ENCODE measurements at regions not wholly inside any gene's neighbourhood (a gene's known extent, or its start where the extent isn't known, plus 50 kb on each side); places are given as distances from the start of the nearest gene placed in this dataset.

- Histone ChIP-seq H3K4me3 (no peak overlapping the region), H3K9me3 (peaks cover 5 to 13% of the 10 kb centered on the region in 2 donors), H3K27ac (no peak overlapping the region), H3K4me1 (no peaks in the 10 kb centered on the region), H3K27me3 (no peaks in the 10 kb centered on the region), H3K36me3 (no peaks in the 10 kb centered on the region)
- in situ Hi-C loops (cut with MboI; ENCODE audit: low pct_ligation_motif_present in 1 of 4, low pct_unique_long_range_greater_than_20kb in 1 of 4, low sequenced_read_pairs in 3 of 4): no loop called here
- intact Hi-C loops (cut with DNase I; ENCODE audit: low total_unique reads): no loop called here
- DNase-seq: no peak
- TF ChIP-seq POLR2AphosphoS5 (IDR thresholded peaks at IDR 0.05): no peak
- TF ChIP-seq CTCF (IDR thresholded peaks at IDR 0.05): no peak
- no peak for TF ChIP-seq POLR2A (IDR thresholded peaks at IDR 0.05)
- no peak for TF ChIP-seq EP300 (IDR thresholded peaks at IDR 0.05; ENCODE audit: low read depth)
These were observed 1290.8 kb upstream of the CDH9 start for GRCh38 chr5:28329176-28329575.

GRCh38 chr5:28328681-28329080 lies 1290.3 kb upstream of the CDH9 start:
- H3K27ac ChIP-seq: no peak overlapping the region
- H3K4me1 ChIP-seq: no peaks in the 10 kb centered on the region
- no peaks in the 10 kb centered on the region for H3K36me3 ChIP-seq
- no peak for TF ChIP-seq EP300 (IDR thresholded peaks at IDR 0.05; ENCODE audit: low read depth)
- no peak for TF ChIP-seq POLR2AphosphoS5 (IDR thresholded peaks at IDR 0.05)
- TF ChIP-seq CTCF (IDR thresholded peaks at IDR 0.05): no peak
- no peak for TF ChIP-seq POLR2A (IDR thresholded peaks at IDR 0.05)
- in situ Hi-C loops (cut with MboI; ENCODE audit: low pct_ligation_motif_present in 1 of 4, low pct_unique_long_range_greater_than_20kb in 1 of 4, low sequenced_read_pairs in 3 of 4) (no loop called here), intact Hi-C loops (cut with DNase I; ENCODE audit: low total_unique reads) (no loop called here)
- no peak for DNase-seq
- no peaks in the 10 kb centered on the region for H3K27me3 ChIP-seq
- H3K9me3 ChIP-seq: peaks cover 5 to 13% of the 10 kb centered on the region in 2 donors
- H3K4me3 ChIP-seq: no peak overlapping the region

GRCh38 chr5:28324174-28324573 lies 1285.8 kb upstream of the CDH9 start:
- H3K27ac ChIP-seq: no peak overlapping the region
- DNase-seq: no peak
- in situ Hi-C loops (cut with MboI; ENCODE audit: low pct_ligation_motif_present in 1 of 4, low pct_unique_long_range_greater_than_20kb in 1 of 4, low sequenced_read_pairs in 3 of 4): no loop called here
- TF ChIP-seq EP300 (IDR thresholded peaks at IDR 0.05; ENCODE audit: low read depth) (no peak), CTCF (IDR thresholded peaks at IDR 0.05) (no peak), POLR2AphosphoS5 (IDR thresholded peaks at IDR 0.05) (no peak), POLR2A (IDR thresholded peaks at IDR 0.05) (no peak)
- peaks cover 0 to 5% of the 10 kb centered on the region in 2 donors for H3K9me3 ChIP-seq
- no peak overlapping the region for H3K4me3 ChIP-seq
- no peaks in the 10 kb centered on the region for H3K27me3 ChIP-seq
- no peaks in the 10 kb centered on the region for H3K4me1 ChIP-seq
- WGBS, 2 donors (ENCODE audit: low coverage in 1 of 2): 52 to 70% methylated on average over 2 of the region's 2 CpGs
- no peaks in the 10 kb centered on the region for H3K36me3 ChIP-seq
- intact Hi-C loops (cut with DNase I; ENCODE audit: low total_unique reads): no loop called here

- H3K4me3 ChIP-seq: no peak overlapping the region
- TF ChIP-seq POLR2AphosphoS5 (IDR thresholded peaks at IDR 0.05): no peak
- no peaks in the 10 kb centered on the region for H3K36me3 ChIP-seq
- H3K4me1 ChIP-seq: no peaks in the 10 kb centered on the region
- WGBS, 2 donors (ENCODE audit: low coverage in 1 of 2): 57 to 67% methylated on average over 1 of the region's 1 CpG
- no peak overlapping the region for H3K27ac ChIP-seq
- intact Hi-C loops (cut with DNase I; ENCODE audit: low total_unique reads): no loop called here
- DNase-seq: no peak
- in situ Hi-C loops (cut with MboI; ENCODE audit: low pct_ligation_motif_present in 1 of 4, low pct_unique_long_range_greater_than_20kb in 1 of 4, low sequenced_read_pairs in 3 of 4): no loop called here
- peaks cover 0 to 5% of the 10 kb centered on the region in 2 donors for H3K9me3 ChIP-seq
- H3K27me3 ChIP-seq: no peaks in the 10 kb centered on the region
These were observed 1275.6 kb upstream of the CDH9 start for GRCh38 chr5:28313953-28314352.

GRCh38 chr5:28313321-28313951 lies 1275.0 kb upstream of the CDH9 start:
- no peak for DNase-seq
- H3K27ac ChIP-seq: no peak overlapping the region
- 89 to 90% methylated on average over 2 of the region's 2 CpGs for WGBS, 2 donors (ENCODE audit: low coverage in 1 of 2)
- in situ Hi-C loops (cut with MboI; ENCODE audit: low pct_ligation_motif_present in 1 of 4, low pct_unique_long_range_greater_than_20kb in 1 of 4, low sequenced_read_pairs in 3 of 4) (no loop called here), intact Hi-C loops (cut with DNase I; ENCODE audit: low total_unique reads) (no loop called here)
- peaks cover 0 to 5% of the 10 kb centered on the region in 2 donors for H3K9me3 ChIP-seq
- no peaks in the 10 kb centered on the region for H3K36me3 ChIP-seq
- no peak overlapping the region for H3K4me3 ChIP-seq
- no peaks in the 10 kb centered on the region for H3K27me3 ChIP-seq
- H3K4me1 ChIP-seq: no peaks in the 10 kb centered on the region
- TF ChIP-seq EP300 (IDR thresholded peaks at IDR 0.05; ENCODE audit: low read depth) (no peak), POLR2AphosphoS5 (IDR thresholded peaks at IDR 0.05) (no peak)
